Upper lobe of right lung (tissue), 1 donor: ENCODE measurements at regions not wholly inside any gene's neighbourhood (a gene's known extent, or its start where the extent isn't known, plus 50 kb on each side); places are given as distances from the start of the nearest gene placed in this dataset.
"Not testable (repeated sequence)": the region's sequence is repeated elsewhere in the genome, so short reads cannot be mapped to it uniquely, and the experiment has no call there.

Experiments
- ATAC-seq: fragments of 200-7000 bp; cut with Tn5 transposase; one replicate; pipeline ENCODE4 v1.9.1; 2020; ENCODE audit warnings: mild to moderate bottlenecking, moderate library complexity
- DNase-seq: peaks from one replicate; pipeline ENCODE4 v3.0.0-alpha.2; 2020
- H3K27ac ChIP-seq: fragments of 200-600 bp; one replicate; pipeline ENCODE4 v1.8.0; 2022
- H3K27me3 ChIP-seq: fragments of 200-600 bp; one replicate; pipeline ENCODE4 v1.8.0; 2022; ENCODE audit warnings: mild to moderate bottlenecking
- H3K36me3 ChIP-seq: fragments of 200-600 bp; one replicate; pipeline ENCODE4 v1.8.0; 2022
- H3K4me1 ChIP-seq: fragments of 200-600 bp; one replicate; pipeline ENCODE4 v1.8.0; 2022
- H3K4me3 ChIP-seq: fragments of 200-600 bp; one replicate; pipeline ENCODE4 v1.8.0; 2022; ENCODE audit warnings: mild to moderate bottlenecking
- H3K9me3 ChIP-seq: fragments of 200-600 bp; one replicate; pipeline ENCODE4 v1.8.0; 2022
- intact Hi-C: fragments of 100-400 bp; cut with DNase I; formaldehyde crosslinking; loops from one replicate; pipeline ENCODE4 v1.11.0; 2022
- TF ChIP-seq, protein P1 (sequence below): fragments of 200-600 bp; IDR thresholded peaks from one replicate; pipeline ENCODE4 v1.8.0; 2022; ENCODE audit warnings: antibody characterized with exemption
- donor health status: DM: no; HTN: yes; CAD: no; lungs with severe emphysema.

DNA sequence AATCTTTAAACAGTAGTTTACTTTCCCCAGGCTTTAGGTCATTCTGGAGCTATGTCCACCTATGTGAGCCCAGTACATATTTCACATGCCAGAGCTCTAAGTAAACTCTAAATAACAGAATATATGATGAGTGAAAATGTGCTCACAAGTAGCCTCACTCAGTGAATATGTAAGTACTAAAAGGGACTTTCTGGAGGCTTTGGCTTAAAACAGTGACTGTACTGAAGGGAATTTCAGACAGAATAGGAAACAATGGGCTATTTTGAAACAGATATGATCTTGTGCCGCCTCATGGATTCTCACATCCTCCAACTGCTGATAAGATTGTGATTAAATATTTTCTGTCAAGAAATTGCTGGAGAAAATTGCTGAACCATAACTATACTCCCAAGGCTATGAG lies 747.9 kb downstream of the SOCS6 start:
- no peaks in the 10 kb centered on the region for H3K4me1 ChIP-seq
- intact Hi-C loops, result no loop called here
- no peak for DNase-seq

DNA sequence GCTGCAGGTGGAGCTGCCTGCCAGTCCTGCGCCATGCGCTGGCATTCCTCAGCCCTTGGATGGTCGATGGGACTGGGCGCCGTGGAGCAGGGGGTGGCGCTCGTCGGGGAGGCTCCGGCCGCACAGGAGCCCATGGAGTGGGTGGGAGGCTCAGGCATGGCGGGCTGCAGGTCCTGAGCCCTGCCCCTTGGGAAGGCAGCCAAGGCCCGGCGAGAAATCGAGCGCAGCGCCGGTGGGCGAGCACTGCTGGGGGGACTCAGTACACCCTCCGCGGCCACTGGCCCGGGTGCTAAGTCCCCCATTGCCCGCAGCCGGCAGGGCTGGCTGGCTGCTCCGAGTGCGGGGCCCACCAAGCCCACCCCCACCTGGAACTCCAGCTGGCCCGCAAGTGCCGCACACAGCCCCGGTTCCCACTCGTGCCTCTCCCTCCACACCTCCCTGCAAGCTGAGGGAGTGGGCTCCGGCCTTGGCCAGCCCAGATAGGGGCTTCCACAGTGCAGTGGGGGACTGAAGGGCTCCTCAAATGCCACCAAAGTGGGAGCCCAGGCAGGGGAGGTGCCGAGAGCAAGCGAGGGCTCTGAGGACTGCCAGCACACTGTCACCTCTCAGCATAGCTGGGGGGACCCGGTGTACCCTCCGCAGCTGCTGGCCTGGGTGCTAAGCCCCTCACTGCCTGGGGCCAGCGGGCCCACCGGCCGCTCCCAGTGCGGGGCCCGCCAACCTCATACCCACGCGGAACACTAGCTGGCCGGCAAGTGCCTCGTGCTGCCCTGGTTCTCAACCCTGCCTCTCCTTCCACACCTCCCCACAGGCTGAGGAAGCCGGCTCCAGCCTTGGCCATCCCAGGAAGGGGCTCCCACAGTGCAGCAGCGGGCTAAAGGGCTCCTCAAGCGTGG lies 742.7 kb downstream of the SOCS6 start:
- H3K27me3 ChIP-seq, DNase-seq, H3K4me1 ChIP-seq, H3K4me3 ChIP-seq, ATAC-seq, H3K36me3 ChIP-seq, H3K27ac ChIP-seq, H3K9me3 ChIP-seq, intact Hi-C loops: not testable (repeated sequence)

More for the DNA sequence above, 747.9 kb downstream of the SOCS6 start:
- ATAC-seq, result no peak
- TF ChIP-seq, protein P1, sequence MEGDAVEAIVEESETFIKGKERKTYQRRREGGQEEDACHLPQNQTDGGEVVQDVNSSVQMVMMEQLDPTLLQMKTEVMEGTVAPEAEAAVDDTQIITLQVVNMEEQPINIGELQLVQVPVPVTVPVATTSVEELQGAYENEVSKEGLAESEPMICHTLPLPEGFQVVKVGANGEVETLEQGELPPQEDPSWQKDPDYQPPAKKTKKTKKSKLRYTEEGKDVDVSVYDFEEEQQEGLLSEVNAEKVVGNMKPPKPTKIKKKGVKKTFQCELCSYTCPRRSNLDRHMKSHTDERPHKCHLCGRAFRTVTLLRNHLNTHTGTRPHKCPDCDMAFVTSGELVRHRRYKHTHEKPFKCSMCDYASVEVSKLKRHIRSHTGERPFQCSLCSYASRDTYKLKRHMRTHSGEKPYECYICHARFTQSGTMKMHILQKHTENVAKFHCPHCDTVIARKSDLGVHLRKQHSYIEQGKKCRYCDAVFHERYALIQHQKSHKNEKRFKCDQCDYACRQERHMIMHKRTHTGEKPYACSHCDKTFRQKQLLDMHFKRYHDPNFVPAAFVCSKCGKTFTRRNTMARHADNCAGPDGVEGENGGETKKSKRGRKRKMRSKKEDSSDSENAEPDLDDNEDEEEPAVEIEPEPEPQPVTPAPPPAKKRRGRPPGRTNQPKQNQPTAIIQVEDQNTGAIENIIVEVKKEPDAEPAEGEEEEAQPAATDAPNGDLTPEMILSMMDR, result no peak
- H3K36me3 ChIP-seq, result no peaks in the 10 kb centered on the region
- no peaks in the 10 kb centered on the region for H3K9me3 ChIP-seq
- H3K27me3 ChIP-seq, result no peaks in the 10 kb centered on the region
- no peak overlapping the region for H3K4me3 ChIP-seq
- no peak overlapping the region for H3K27ac ChIP-seq

DNA sequence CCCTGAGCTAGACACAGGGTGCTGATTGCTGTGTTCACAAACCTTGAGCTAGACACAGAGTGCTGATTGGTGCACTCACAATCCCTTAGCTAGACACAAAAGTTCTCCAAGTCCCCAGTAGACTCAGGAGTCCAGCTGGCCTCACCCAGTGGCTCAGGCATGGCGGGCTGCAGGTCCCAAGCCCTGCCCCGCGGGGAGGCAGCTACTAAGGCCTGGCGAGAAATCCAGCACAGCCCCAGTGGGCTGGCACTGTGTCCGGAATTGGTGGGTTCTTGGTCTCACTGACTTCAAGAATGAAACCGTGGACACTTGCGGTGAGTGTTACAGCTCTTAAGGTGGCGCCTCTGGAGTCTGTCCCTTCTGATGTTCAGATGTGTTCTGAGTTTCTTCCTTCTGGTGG lies 741.2 kb downstream of the SOCS6 start:
- H3K9me3 ChIP-seq, H3K27ac ChIP-seq, H3K27me3 ChIP-seq, DNase-seq, ATAC-seq, H3K4me1 ChIP-seq, intact Hi-C loops, H3K36me3 ChIP-seq, H3K4me3 ChIP-seq: not testable (repeated sequence)

DNA sequence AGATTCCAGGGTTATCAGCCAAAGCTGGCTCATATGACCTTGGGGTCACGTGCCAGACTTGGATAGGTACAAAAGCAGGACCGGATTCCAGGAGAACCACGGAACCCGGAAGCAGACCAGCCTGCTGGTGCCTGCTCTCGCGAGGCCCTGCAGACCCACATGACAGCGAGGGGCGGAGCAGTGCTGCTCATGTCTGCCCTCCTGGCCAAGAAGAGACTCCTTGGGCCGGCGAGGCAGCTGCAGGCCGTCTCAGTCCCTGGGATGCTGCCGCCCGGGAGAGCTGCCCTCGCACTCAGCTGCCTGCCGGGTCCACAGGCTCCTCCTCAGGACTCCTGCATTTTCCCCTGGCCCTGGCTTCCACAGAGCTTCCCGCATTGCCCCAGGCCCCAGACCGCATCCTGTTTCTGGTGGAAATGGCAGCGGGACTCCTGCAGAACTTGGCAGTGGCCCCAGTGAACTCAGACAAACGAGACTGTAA lies 739.5 kb downstream of the SOCS6 start:
- ATAC-seq (no peak), DNase-seq (no peak)
- Histone ChIP-seq H3K4me3 (no peak overlapping the region), H3K4me1 (no peaks in the 10 kb centered on the region), H3K9me3 (no peaks in the 10 kb centered on the region), H3K27ac (no peak overlapping the region), H3K36me3 (no peaks in the 10 kb centered on the region), H3K27me3 (no peaks in the 10 kb centered on the region)
- TF ChIP-seq, protein P1, result no peak
- intact Hi-C loops, result no loop called here

DNA sequence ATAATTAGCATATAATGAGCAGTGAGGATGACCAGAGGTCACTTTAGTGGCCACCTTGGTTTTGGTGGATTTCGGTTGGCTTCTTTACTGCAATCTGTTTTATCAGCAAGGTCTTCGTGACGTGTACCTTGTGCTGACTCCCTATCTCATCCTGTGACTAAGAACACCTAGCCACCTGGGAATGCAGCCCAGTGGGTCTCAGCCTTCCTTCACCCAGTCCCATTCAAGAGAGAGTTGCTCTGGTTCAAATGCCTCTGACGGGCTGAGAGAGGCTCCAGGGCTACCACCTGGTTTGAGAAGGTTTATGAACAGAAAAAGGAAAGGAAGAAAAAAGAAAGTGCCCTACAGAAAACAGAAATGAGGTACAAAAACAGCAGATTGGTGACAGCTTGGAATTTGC lies 738.7 kb downstream of the SOCS6 start:
- DNase-seq (no peak), ATAC-seq (no peak)
- TF ChIP-seq, protein P1, result no peak
- H3K4me1 ChIP-seq, result no peaks in the 10 kb centered on the region
- intact Hi-C loops, result no loop called here
- no peaks in the 10 kb centered on the region for H3K9me3 ChIP-seq
- H3K27ac ChIP-seq, result no peak overlapping the region
- H3K4me3 ChIP-seq, result no peak overlapping the region
- H3K27me3 ChIP-seq, result no peaks in the 10 kb centered on the region
- H3K36me3 ChIP-seq, result no peaks in the 10 kb centered on the region

DNA sequence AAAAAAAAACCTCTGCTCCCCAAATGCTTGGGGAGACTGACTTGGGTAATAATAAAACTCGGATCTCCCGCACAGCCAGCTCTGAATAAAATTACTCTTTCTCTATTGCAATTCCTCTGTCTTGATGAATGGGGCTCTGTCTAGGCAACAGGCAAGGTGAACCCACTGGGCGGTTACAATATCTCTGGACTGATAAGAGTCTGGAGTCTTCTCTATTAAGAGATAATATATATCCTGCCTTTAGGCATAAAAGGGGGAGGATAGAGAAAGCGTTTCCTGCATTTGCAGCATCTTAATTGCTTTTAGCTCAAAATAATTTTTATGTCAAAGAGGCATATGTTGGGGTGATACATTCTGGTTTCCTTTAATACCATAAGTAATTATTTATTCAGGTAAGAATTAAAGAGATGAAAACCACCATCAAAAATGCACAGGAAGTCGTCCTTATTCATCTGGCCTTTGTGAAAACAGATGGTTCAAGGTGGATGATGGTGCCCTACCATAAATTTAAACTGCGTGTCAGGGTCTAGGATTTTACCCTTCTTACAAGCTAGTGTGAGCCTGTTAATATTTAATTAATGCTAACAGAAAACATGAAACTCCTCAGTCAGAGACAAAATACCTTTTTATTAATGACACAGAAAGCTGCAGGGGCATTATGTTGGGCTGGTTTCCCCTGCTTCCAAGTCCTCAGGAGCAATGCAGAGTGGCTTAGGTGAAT lies 736.8 kb downstream of the SOCS6 start:
- intact Hi-C loops, result no loop called here
- Histone ChIP-seq H3K27me3 (no peaks in the 10 kb centered on the region), H3K4me3 (no peak overlapping the region), H3K36me3 (no peaks in the 10 kb centered on the region), H3K27ac (no peak overlapping the region), H3K4me1 (no peaks in the 10 kb centered on the region), H3K9me3 (no peaks in the 10 kb centered on the region)
- DNase-seq (no peak), ATAC-seq (no peak)
- TF ChIP-seq, protein P1, result no peak
